ENCODE measurements at regions not wholly inside any gene's neighbourhood (a gene's known extent, or its start where the extent isn't known, plus 50 kb on each side); places are given as distances from the start of the nearest gene placed in this dataset.
"Not testable (repeated sequence)": the region's sequence is repeated elsewhere in the genome, so short reads cannot be mapped to it uniquely, and the experiment has no call there.

DNA sequence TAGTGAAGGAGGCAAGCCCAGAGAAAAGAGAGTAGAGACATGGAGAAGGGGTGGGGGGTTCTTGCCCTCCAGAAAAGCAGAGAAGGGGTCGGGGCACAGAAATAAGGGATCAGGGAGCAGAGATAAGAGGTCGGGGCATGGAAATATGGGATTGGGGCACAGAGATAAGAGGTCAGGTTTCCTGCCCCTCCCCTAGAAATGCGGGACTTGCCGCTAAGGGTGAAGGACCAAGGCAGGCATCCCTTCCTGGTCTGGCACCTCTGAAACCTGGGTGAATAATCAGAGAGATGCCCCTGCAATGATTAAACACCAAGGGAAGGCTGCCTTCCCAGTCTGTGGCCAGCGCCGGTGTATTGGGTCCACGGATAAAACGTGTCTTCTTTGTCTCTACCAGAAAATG lies 584.5 kb upstream of the MDGA2 start:
- DNase-seq (ENCODE audit: low read depth), result not testable (repeated sequence)

DNA sequence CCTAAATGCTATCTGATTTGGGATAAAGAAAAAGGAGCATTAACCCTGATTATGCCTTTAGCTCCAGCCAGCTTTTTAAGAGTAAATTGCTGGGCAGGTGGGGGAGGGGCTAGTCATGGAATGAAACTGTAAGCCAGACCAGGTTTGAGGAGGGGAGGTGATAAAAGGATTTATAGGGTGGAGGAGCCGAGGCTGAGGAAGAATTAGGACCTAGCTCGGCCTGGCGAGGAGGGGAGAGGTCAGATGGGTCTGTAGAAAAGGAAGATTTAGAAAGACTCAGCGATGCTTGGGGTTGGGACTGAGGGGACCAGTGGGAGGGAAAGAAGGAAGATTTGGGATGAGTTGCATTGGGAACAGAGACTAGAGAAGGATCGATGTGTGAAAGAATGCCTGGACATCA lies 583.8 kb upstream of the MDGA2 start:
- not testable (repeated sequence) for DNase-seq (ENCODE audit: low read depth)

DNA sequence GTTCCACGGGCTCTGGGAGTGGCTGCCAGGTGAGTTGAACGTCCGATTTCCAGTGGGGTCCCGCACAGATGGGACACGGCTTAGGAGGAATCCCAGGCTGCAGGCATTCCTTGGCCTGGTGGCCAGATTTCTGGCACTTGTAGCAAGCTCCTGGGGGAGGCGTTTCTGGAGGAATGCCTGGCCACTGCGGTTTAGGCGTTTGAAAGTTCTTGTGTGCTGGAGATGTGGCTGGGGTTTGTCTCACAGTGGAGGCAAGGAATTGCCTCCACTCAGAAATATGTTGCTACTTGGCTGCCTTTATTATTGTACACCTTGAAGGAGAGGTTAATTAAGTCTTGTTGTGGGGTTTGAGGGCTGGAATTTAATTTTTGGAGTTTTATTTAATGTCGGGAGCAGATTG lies 583.3 kb upstream of the MDGA2 start:
- DNase-seq (ENCODE audit: low read depth), result not testable (repeated sequence)

DNA sequence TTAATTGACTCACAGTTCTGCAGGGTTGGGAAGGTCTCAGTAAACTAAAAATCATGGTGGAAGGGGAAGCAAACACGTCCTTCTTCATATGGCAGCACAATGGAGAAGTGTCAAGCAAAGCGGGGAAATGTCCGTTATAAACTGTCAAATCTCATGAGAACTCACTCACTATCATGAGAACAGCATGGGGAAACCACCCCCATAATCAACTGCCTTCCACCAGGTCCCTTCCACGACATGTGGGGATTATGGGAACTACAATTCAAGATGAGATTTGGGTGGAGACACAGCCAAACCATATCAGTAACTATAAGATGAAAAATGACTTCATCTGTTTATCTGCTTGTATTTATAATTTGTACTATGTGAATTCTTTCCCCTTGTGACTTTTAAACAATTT lies 577.6 kb upstream of the MDGA2 start:
- DNase-seq (ENCODE audit: low read depth), result no peak

DNA sequence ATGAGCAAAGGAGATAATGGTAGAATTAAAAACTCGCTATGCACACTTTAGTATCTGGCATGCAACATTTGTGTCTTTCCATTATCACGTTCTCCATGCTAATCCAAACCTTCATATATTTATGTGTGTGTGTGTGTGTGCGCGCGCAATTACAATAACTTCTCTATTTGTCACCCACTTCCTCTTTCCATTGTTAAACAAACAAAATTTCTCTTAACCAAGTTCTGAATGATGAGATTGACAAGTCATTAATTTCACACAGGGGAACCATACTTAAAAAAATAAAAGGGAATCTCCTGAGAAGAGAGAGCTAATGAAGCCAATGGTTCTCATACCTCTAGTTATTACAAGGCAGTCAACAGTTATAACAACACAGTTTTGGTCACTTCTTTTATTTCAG lies 575.9 kb upstream of the MDGA2 start:
- DNase-seq (ENCODE audit: low read depth), result no peak

DNA sequence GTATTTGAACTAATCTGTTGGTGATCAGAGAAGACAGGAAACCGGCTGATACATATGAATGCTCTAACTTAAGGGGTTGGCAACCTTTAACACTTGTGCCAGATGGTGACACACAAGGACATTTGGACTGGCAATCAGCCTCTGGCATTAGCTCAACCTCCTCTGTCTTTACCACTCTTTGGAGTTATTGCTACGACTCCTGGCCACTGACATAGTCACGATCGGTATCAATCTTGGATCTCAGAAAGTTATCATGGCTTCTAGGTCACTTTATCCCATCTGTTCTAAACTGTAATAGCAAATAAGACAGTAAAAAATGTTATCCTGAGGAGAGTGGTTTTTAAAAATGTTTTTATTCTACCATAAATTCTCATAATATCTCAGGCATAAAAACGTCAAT lies 575.2 kb upstream of the MDGA2 start:
- no peak for DNase-seq (ENCODE audit: low read depth)

DNA sequence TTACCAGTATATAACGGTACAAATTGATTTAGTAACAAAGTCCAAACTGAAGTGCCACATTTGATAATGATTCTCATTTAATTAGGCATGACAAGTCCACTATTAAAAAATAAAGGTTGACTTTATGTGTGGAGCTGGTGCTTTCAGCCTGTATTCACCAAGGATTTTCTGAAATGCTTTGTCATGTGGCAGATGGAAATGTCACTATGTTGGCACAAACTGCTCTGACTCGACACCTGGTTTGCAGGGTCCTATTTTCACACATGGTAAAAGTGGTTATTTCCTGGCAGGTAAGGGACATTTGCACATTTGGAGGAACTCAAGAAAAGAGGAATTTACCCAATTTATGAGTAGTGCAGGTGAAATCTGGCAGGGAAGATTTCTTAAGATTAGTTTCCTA lies 572.6 kb upstream of the MDGA2 start:
- DNase-seq (ENCODE audit: low read depth), result no peak

DNA sequence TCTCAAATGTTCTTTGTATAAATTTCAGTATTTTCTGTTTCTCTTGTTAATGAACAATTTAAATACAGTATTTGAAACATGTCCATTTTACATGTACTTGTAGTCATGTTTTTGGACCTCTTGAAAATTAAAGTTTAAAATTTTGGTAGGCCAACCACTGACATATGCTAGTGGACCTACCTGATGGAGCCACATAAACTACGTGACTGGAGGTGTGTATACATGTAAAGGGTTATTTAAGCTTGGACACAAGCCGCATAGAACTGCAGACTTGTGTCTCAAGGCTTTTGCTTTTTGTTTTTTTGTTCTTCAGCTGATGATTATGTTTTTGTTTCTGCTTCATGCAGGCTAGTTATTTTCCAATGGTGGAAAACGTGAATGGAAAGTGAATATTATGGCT lies 568.5 kb upstream of the MDGA2 start:
- no peak for DNase-seq (ENCODE audit: low read depth)

DNA sequence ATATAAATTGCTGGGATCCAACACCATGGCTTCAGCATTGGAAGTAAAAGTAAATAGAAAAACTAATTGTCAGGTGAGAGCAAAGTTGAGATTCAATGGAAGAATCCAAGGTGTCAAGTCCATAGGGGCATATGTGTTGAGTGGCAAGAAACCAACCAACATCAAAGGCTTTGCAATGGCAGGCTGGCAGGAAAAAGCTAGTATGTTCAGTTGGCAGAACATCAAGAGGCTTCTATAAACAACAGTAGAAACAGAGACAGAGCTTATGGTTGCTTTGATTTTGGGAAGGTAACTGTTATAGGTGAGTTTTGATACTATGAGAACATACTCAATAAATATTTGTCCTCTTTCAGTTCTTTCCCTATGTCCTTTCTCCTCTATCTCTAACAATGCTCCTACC lies 553.7 kb upstream of the MDGA2 start:
- DNase-seq (ENCODE audit: low read depth), result no peak

DNA sequence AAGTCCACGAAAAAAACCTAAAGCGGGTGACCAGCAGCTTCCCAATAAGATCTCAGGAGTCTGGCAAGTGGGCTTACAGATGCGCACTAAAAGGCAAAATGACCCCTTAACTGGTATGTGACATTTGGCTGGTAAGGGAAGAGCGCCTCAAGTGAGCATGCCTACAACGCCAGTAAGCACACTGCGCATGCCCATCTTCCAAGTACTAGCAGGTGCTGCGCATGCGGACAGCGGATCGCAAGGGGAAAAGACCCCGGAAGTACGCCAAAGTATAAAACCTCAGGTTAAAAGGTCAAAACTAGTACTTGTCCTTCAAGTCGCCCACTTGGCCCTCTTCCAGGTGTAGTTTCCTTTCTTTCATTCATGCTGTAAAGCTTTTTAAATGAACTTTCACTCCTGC lies 518.5 kb upstream of the MDGA2 start:
- no peak for DNase-seq (ENCODE audit: low read depth)

DNA sequence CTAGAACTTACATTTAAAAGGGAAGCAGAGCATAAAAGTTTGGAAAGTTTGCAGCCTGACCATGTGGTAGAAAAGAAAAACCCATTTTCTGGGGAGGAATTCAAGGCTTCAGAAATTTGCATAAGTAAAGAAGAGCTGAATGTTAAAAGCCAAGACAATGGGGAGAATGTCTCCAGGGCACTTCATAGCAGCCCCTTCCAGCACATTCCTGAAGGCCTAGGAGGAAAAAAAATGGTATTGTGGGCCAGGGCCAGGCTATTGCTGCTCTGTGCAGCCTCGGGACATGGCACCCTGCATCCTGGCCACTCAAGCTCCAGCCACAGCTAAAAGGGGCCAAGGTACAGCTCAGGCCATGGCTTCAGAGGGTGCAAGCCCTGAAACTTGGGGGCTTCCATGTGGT lies 474.2 kb upstream of the MDGA2 start:
- DNase-seq (ENCODE audit: low read depth), result not testable (repeated sequence)

DNA sequence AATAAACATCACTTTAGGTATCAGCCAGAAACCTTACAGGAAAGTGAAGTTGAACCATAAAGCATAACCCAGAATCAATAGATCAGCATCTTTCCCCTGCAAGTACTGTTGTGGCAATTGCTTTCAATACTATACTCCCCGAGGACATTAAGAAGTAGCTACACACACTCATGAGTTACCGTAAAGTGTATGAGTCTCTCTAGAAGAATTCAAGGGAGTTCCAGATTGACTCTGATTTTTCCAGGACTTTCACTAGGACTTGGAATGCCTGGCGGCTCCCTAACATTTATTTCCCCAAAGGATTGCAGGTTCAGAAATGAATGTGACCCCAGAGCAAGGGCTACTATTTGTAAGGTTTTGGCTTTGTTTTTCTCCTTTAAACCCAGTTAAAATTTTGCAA lies 465.4 kb upstream of the MDGA2 start:
- DNase-seq (ENCODE audit: low read depth), result no peak

DNA sequence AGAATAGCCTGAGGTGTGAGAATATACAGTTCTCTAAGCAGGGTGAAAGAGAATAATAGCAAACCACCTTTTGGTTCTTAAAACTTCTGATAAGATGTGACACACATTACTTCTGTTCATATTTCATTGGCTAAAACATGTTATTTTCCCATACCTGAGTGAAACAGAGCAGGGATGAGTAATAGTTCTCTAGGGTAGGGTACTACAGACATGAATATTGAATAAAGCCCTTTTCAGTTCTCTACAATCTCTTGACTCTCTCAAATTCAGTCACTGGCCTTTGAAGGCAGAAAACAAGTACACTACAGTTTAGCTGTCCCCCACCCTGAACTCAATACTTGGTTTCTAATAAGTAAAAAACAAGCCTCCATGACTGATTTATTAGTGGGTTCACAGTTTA lies 454.1 kb upstream of the MDGA2 start:
- DNase-seq (ENCODE audit: low read depth), result no peak

DNA sequence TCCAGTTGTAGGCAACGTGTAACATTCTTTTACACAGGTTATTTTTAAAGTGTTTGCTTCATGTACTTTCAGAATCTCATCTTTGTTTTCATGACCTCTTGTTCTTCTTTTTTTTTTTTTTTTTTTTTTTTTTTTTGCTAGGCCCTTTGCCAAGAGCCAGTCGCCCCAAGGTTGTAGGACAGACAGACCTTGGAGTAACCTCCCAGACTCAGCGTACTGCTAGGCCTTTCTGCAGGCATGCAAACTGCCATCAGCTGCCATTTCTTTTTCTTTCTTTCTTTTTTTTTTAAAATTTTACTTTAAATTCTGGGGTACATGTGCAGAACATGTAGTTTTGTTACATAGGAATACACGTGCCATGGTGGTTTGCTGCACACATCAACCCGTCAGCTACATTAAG lies 452.3 kb upstream of the MDGA2 start:
- no peak for DNase-seq (ENCODE audit: low read depth)

DNA sequence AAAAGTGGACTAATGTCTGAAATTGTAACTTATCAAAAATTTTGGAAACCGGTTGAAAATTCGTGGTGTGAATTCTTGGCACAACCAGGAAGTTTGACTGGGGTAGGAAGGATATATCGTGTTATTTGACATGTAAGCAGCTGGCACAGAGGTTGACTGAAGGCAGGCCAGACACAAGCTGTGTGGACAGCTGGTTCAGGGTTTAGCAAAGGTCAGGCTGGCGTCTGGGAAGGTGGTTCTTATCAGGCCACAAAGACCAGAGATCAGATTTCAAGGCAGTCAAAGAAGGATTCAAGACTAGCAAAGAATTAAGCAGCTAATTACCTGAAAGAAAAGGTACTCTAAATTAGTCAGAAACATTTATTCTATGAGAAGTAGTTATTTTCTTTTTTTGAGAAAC lies 450.2 kb upstream of the MDGA2 start:
- no peak for DNase-seq (ENCODE audit: low read depth)

DNA sequence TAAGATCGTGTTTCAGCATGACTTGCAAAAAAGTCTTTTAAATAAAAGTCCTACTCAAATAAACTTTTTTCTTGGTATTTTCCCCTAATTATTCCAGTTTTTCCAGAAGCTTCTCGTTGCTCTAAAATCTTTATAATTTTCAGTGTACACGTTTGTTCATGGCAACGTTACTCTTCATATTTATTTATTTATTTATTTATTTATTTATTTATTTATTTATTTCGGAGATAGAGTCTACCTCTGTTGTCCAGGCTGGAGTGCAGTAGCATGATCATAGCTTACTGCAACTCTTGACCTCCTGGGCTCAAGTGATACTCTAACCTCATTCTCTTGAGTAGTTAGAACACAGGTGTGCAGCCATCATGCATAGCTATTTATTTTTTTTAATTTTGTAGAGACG lies 438.3 kb upstream of the MDGA2 start:
- no peak for DNase-seq (ENCODE audit: low read depth)

DNA sequence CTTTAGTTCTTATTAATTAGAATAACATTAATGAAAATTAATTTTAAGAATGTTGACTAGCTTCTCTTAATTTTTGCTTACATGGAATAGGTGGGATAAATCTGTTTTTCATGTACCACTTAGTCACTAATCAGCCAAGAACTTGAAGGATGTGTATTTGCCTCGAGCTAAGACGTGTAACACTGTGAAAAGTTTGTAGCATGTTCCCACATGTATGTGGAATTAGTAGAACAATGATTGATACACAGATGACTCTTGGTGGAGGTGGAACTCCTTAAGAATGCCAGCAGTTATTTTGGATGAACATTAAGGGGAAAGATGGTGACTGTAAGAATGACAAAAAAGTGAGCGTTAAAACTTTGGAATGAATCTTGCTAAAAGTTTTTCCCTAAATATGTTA lies 435.7 kb upstream of the MDGA2 start:
- no peak for DNase-seq (ENCODE audit: low read depth)

DNA sequence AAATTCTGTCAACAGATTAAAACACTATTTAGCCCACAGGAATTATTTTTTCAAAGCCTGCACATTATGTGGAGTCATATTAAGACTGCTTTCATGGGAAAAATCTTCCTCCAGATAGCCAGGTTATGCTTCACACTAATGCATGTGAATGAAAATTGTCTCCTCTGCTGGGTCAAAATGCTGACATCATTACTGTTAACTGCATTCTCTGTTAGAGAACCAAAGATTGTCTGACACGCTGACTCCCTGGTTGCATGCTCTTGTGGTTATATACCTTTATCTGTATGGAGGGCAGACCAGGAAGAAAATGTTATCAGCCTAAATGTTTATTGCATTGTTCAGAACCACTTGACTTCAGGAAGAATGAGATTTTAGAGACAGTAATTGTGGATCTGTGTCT lies 432.2 kb upstream of the MDGA2 start:
- DNase-seq (ENCODE audit: low read depth), result no peak

DNA sequence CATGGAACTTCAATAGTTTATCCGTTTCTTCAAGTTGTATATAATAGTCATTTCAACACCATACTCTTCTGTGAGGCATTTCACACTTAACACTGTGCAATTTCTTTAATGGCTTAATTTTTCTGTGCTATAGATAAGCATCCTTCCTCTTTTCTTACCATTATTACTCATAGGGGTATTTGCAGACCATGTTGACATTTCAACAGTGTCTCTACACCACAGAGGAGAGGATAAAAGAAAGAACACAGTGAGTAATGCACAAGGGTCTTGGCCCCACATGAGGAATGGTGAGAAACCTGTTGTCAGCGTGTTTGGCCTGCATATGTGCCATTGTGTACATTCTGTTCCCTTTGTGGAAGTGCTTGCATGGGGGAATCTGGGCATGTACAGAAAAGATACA lies 421.5 kb upstream of the MDGA2 start:
- DNase-seq (ENCODE audit: low read depth), result no peak

DNA sequence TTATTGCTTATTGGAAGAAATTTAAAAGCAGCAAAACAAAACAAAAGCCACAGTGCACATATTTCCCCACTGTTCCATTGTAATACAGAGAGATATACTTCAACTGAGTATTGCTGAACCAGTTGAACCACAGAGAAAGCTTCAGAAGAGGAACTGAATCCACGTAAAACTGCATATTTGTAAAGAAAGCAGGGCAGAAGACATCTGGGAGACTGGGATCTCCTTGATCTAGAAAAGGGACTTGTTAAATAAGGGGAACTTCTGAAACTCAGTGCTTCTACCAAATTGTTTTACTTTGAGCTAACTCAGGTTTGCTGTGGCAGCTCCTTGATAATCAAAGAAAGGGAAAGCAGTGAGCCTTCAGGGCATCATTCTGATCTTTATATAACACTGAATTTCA lies 411.1 kb upstream of the MDGA2 start:
- no peak for DNase-seq (ENCODE audit: low read depth)

DNA sequence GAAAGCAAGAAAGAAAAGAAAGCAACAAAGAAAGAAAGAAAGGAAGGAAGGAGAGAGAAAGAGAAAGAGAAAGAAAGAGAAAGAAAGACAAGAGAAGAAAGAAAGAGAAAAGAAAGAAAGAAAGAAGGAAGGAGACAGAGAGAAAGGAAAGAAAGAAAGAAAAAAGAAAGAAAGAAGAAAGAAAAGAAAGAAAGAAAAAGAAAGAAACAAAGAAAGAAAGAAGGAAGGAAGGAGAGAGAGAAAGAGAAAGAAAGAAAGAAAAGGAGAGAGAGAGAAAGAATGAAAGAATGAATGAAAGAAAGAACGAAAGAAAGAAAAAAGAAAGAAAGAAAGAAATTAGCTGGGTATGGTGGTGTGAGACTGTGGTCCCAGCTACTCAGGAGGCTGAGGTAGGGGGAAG lies 400.1 kb upstream of the MDGA2 start:
- no peak for DNase-seq (ENCODE audit: low read depth)

DNA sequence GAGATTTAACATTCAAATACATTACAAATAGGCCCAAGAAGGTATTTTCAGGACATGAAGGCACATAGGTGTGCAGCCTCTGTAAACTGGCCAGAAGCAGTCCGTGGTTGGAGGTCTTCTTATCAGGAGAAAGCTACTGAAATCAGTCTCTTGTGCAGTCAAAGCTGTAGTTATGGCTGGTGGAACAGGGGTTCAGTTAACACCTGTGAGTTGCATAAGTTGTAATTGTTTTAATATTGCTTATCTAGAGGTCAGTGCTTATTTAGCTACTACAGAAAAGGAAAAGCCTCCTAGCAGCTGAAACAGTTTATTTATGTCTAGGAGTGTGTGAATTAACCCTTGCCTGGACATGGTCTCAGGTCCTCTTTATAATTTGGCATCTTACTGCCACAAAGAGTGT lies 377.6 kb upstream of the MDGA2 start:
- DNase-seq (ENCODE audit: low read depth), result no peak

DNA sequence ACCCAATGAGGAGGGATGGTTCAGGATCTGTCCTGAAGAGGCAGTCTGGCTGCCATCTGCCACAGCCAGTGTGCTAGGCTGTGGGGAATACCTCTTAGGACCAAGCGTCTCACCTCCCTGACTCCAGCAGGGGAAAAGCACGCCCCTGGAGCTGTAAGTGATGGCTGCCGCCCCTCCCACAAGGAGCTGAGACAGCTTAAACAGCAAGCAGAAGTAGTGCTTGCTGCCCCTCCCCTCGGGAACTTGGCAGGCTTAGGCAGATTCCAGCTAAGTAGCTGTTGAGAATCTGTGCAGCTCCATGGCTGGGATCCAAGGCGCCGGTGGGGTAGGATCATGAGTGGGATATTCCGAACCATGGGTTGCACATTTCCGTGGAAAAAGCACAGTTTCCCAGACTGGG lies 360.4 kb upstream of the MDGA2 start:
- no peak for DNase-seq (ENCODE audit: low read depth)

DNA sequence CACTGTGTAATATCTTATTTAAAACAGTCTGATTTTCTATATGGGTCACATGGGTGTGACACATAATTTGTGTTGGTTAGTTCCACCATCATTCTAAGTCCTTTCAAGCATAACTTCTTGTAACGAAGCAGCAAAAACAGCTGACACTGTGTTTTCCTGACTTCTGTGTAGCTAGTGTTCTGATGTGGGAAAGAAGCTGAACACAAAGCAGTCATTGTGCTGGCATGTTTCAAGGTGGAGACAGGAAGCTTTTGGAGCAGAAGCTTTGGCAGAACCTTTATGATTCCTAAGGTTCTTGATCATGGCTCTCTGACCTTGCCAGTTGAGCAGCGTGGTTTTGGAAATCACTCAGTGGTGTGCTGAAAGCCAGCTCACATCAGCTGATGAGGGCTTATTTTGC lies 351.7 kb upstream of the MDGA2 start:
- no peak for DNase-seq (ENCODE audit: low read depth)

DNA sequence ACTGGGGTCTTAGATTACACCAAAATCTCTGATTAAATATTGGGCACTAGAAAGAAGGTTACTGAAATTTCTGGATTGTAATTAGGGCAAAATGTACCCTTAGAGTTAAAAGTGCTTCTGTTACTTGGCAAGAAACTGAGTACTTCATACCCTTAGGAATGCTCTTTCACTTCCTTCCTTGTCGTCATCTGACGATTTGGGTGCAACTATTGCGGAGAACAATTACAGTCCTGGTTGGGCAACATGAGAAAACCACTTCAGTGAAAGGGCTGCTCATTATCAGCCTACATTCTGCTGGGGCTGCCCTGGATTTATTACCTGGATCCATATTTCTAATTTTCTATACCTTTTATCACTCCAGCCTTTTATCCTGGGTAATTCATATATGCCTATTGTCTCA lies 348.5 kb upstream of the MDGA2 start:
- no peak for DNase-seq (ENCODE audit: low read depth)
